Caco-2 (cell line): ENCODE measurements at regions not wholly inside any gene's neighbourhood (a gene's known extent, or its start where the extent isn't known, plus 50 kb on each side); places are given as distances from the start of the nearest gene placed in this dataset.

Experiments used
- BruUV-seq: library from RNA; stranded (reverse); fragments of 400-500 nt; replicated peaks from 2 replicates; lab custom pipeline; 2021; lab: Mats Ljungman, UMichigan
- CTCF ChIA-PET: fragments of 300-600 bp; sonication (Branson Sonifier 250); formaldehyde crosslinking; loops from one replicate; lab custom pipeline; 2022; ENCODE audit warnings: antibody characterized with exemption; lab: Charles Lee
- POLR2A ChIA-PET: fragments of 300-600 bp; sonication (Branson Sonifier 250); formaldehyde crosslinking; loops from one replicate; lab custom pipeline; 2022; ENCODE audit warnings: antibody characterized with exemption; lab: Charles Lee
- DNase-seq, 2 experiments: peaks; one replicate each; pipeline versions ENCODE4 v3.0.0 to v3.0.0-alpha.2; 2020 to 2022
- H3K27me3 ChIP-seq: replicated peaks from 2 replicates; pipeline ENCODE4 v1.6.0; 2011; ENCODE audit warnings: low read length; ENCODE audit not compliant: control insufficient read depth, insufficient read depth
- H3K36me3 ChIP-seq: 2 replicates; pipeline ENCODE4 v1.5.1; 2011; ENCODE audit warnings: low read length; ENCODE audit not compliant: control insufficient read depth, insufficient read depth
- H3K4me1 ChIP-seq: fragments of 250-450 bp; sonication (Bioruptor Pico); 2 replicates; pipeline ENCODE4 v1.5.1; 2020; ENCODE audit warnings: mild to moderate bottlenecking
- H3K4me3 ChIP-seq: 2 replicates; pipeline ENCODE4 v1.5.1; 2011; ENCODE audit warnings: low read depth, mild to moderate bottlenecking, control low read depth, low read length
- H3K9me3 ChIP-seq: fragments of 250-450 bp; sonication (Bioruptor Pico); 2 replicates; pipeline ENCODE4 v1.5.1; 2020; ENCODE audit warnings: mild to moderate bottlenecking, moderate library complexity
- H3K27ac Mint-ChIP-seq: one replicate; pipeline ENCODE4 v1.8.0; 2022; ENCODE audit warnings: mixed read lengths; ENCODE audit not compliant: unreplicated experiment
- H3K27me3 Mint-ChIP-seq: one replicate; pipeline ENCODE4 v1.8.0; 2022; ENCODE audit warnings: mixed read lengths; ENCODE audit not compliant: insufficient read depth, unreplicated experiment
- H3K36me3 Mint-ChIP-seq: one replicate; pipeline ENCODE4 v1.8.0; 2022; ENCODE audit warnings: mild to moderate bottlenecking, mixed read lengths; ENCODE audit not compliant: insufficient read depth, unreplicated experiment
- H3K4me1 Mint-ChIP-seq: one replicate; pipeline ENCODE4 v1.8.0; 2022; ENCODE audit warnings: low read depth, mixed read lengths; ENCODE audit not compliant: unreplicated experiment
- H3K4me3 Mint-ChIP-seq: one replicate; pipeline ENCODE4 v1.8.0; 2022; ENCODE audit warnings: mild to moderate bottlenecking, moderate library complexity, mixed read lengths; ENCODE audit not compliant: unreplicated experiment
- H3K9me3 Mint-ChIP-seq: one replicate; pipeline ENCODE4 v1.8.0; 2022; ENCODE audit warnings: mixed read lengths; ENCODE audit not compliant: unreplicated experiment
- CTCF ChIP-seq, 2 experiments: fragments of 200-600 bp in 1 of 2; IDR thresholded peaks; 1 replicate in 1 of 2; 2 replicates in 1 of 2; pipeline versions ENCODE4 v1.5.1 to v1.8.0; 2011 to 2022; ENCODE audit warnings: antibody characterized with exemption in 1 of 2, control low read depth in 1 of 2, inconsistent platforms in 1 of 2, low read depth in 1 of 2, low read length in 1 of 2, mild to moderate bottlenecking in 1 of 2, moderate library complexity in 1 of 2; ENCODE audit not compliant: insufficient read depth in 1 of 2, severe bottlenecking in 1 of 2, unreplicated experiment in 1 of 2
- intact Hi-C: fragments of 100-400 bp; cut with micrococcal nuclease; formaldehyde crosslinking; loops from one replicate; pipeline ENCODE4 v1.10.0; 2022; ENCODE audit not compliant: unreplicated experiment

DNA sequence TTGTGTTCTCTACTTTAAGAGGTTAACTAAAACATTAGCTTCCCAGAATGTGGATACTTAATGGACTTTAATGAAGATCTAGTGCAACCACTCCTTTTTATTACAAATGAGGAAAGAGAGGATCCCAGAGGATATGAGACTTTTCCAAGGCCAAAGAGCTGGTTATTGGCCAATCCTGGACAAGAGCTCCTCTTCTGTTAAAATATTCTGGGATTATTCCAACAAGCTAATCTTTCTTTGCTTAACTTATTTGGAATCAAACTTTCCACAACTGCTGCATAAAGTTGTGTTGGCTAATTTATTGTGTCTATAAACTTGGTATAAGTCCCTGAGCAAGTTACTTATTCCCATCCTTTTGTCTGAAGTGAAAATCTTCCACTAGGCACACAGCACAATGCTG, 174.2 kb upstream of the HCCS start:
- BruUV-seq, result no TSS peak
- no peaks in the 10 kb centered on the region for H3K36me3 ChIP-seq
- ChIA-PET POLR2A (no interaction called here), CTCF (no interaction called here)
- no peak overlapping the region for H3K27ac Mint-ChIP-seq
- H3K9me3 ChIP-seq, result no peaks in the 10 kb centered on the region
- intact Hi-C loops, result loop anchor here (5.0 to 10.0 kb wide), 2 partner anchors 55 to 182 kb away; no protein-coding TSS in a partner anchor
- peaks cover 19% of the 10 kb centered on the region for H3K9me3 Mint-ChIP-seq
- no peak for TF ChIP-seq CTCF (IDR thresholded peaks at IDR 0.05; ENCODE audit: insufficient read depth in 1 of 2, low read depth in 1 of 2, low read length in 1 of 2, severe bottlenecking in 1 of 2, unreplicated experiment in 1 of 2)
- H3K27me3 Mint-ChIP-seq, result no peaks in the 10 kb centered on the region
- H3K4me3 Mint-ChIP-seq, result no peak overlapping the region
- no peaks in the 10 kb centered on the region for H3K27me3 ChIP-seq
- peaks cover 23% of the 10 kb centered on the region for H3K4me1 Mint-ChIP-seq
- no peak for DNase-seq
- H3K4me1 ChIP-seq, result peaks cover 13% of the 10 kb centered on the region
- no peak overlapping the region for H3K4me3 ChIP-seq
- H3K36me3 Mint-ChIP-seq, result no peaks in the 10 kb centered on the region

- DNase-seq, result no peak
- Mint-ChIP-seq H3K27ac (no peak overlapping the region), H3K4me3 (no peak overlapping the region), H3K9me3 (peaks cover 19% of the 10 kb centered on the region), H3K4me1 (peaks cover 23% of the 10 kb centered on the region), H3K36me3 (peaks cover 4% of the 10 kb centered on the region), H3K27me3 (no peaks in the 10 kb centered on the region)
- no peaks in the 10 kb centered on the region for H3K27me3 ChIP-seq
- ChIA-PET POLR2A (no interaction called here), CTCF (no interaction called here)
- H3K9me3 ChIP-seq, result no peaks in the 10 kb centered on the region
- no peaks in the 10 kb centered on the region for H3K36me3 ChIP-seq
- no TSS peak for BruUV-seq
- peaks cover 13% of the 10 kb centered on the region for H3K4me1 ChIP-seq
- intact Hi-C loops, result loop anchor here (2.0 to 10.0 kb wide), 3 partner anchors 38 to 184 kb away; no protein-coding TSS in a partner anchor
- no peak overlapping the region for H3K4me3 ChIP-seq
- no peak for TF ChIP-seq CTCF (IDR thresholded peaks at IDR 0.05; ENCODE audit: insufficient read depth in 1 of 2, low read depth in 1 of 2, low read length in 1 of 2, severe bottlenecking in 1 of 2, unreplicated experiment in 1 of 2)
These were observed 172.7 kb upstream of the HCCS start for GRCh38 chrX:10938365-10938923.

DNA sequence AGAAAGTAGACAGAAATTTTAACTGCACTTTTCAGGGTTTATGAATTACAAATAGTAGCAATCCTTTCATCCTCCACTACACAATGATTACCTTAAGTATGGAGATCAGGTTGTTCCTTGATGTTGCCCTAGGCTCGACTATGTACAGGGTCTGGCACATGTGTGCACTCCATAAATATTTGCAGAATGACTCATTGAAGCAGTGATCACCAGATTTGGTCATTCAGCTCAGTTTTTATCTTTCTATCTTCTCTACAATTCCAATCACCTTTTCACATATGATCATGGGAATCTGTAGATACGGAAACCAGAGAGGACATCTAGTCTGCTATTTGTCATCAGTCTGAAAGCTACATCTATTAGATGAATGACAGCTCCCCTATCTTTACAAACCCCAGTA, 171.7 kb upstream of the HCCS start:
- no peaks in the 10 kb centered on the region for H3K27me3 ChIP-seq
- no peaks in the 10 kb centered on the region for H3K36me3 ChIP-seq
- Mint-ChIP-seq H3K4me3 (peak overlapping the region; percentile 9), H3K9me3 (peaks cover 11% of the 10 kb centered on the region), H3K4me1 (peaks cover 23% of the 10 kb centered on the region), H3K27ac (peak overlapping the region; percentile 47), H3K27me3 (no peaks in the 10 kb centered on the region), H3K36me3 (peaks cover 4% of the 10 kb centered on the region)
- ChIA-PET POLR2A (interaction anchor here (0.9 kb wide), 1 partner anchor 53 kb away, joined by 3 read pairs; no protein-coding TSS in a partner anchor), CTCF (no interaction called here)
- H3K4me1 ChIP-seq, result peaks cover 13% of the 10 kb centered on the region
- TF ChIP-seq CTCF (IDR thresholded peaks at IDR 0.05; ENCODE audit: insufficient read depth in 1 of 2, low read depth in 1 of 2, low read length in 1 of 2, severe bottlenecking in 1 of 2, unreplicated experiment in 1 of 2), result no peak
- intact Hi-C loops, result loop anchor here (1.0 to 10.0 kb wide), 4 partner anchors 39 to 185 kb away; no protein-coding TSS in a partner anchor
- H3K9me3 ChIP-seq, result no peaks in the 10 kb centered on the region
- DNase-seq, result peak; percentile 48 to 57
- H3K4me3 ChIP-seq, result no peak overlapping the region
- no TSS peak for BruUV-seq
